ENCODE measurements at regions not wholly inside any gene's neighbourhood (a gene's known extent, or its start where the extent isn't known, plus 50 kb on each side); places are given as distances from the start of the nearest gene placed in this dataset.

- TF ChIP-seq POLR2A (IDR thresholded peaks at IDR 0.05; ENCODE audit: low read depth, low read length) (no peak), PAX5 (IDR thresholded peaks at IDR 0.05; ENCODE audit: insufficient read depth, low read length, severe bottlenecking) (no peak)
Measured at GRCh38 chr3:3618623-3619022, 180.6 kb upstream of the LRRN1 start.
